ENCODE measurements at regions not wholly inside any gene's neighbourhood (a gene's known extent, or its start where the extent isn't known, plus 50 kb on each side); places are given as distances from the start of the nearest gene placed in this dataset.

- TF ChIP-seq ESRRG (CRISPR knock-in tag; IDR thresholded peaks at IDR 0.05) (no peak), ZFP30 (CRISPR knock-in tag; IDR thresholded peaks at IDR 0.05) (no peak), ZNF70 (CRISPR knock-in tag; IDR thresholded peaks at IDR 0.05) (no peak), ZNF565 (CRISPR knock-in tag; conservative IDR thresholded peaks at IDR 0.05; ENCODE audit: low read depth) (no peak), RARB (CRISPR knock-in tag; IDR thresholded peaks at IDR 0.05) (no peak), ISL1 (CRISPR knock-in tag; IDR thresholded peaks at IDR 0.05) (no peak), ARNTL (CRISPR knock-in tag; IDR thresholded peaks at IDR 0.05; ENCODE audit: borderline replicate concordance, low read depth) (no peak), TCF4 (CRISPR knock-in tag; IDR thresholded peaks at IDR 0.05; ENCODE audit: borderline replicate concordance) (no peak), ZNF8 (CRISPR knock-in tag; IDR thresholded peaks at IDR 0.05) (no peak), PPARA (CRISPR knock-in tag; IDR thresholded peaks at IDR 0.05; ENCODE audit: borderline replicate concordance) (no peak), TOX (CRISPR knock-in tag; IDR thresholded peaks at IDR 0.05; ENCODE audit: borderline replicate concordance) (no peak), CSDC2 (CRISPR knock-in tag; IDR thresholded peaks at IDR 0.05) (no peak), OSR1 (CRISPR knock-in tag; IDR thresholded peaks at IDR 0.05) (no peak), ZC3H10 (CRISPR knock-in tag; IDR thresholded peaks at IDR 0.05) (no peak), ZFP3 (CRISPR knock-in tag; IDR thresholded peaks at IDR 0.05) (no peak), BACH2 (CRISPR knock-in tag; IDR thresholded peaks at IDR 0.05; ENCODE audit: borderline replicate concordance) (no peak), TSHZ2 (CRISPR knock-in tag; IDR thresholded peaks at IDR 0.05) (no peak)
- TF ChIP-seq, protein P1, sequence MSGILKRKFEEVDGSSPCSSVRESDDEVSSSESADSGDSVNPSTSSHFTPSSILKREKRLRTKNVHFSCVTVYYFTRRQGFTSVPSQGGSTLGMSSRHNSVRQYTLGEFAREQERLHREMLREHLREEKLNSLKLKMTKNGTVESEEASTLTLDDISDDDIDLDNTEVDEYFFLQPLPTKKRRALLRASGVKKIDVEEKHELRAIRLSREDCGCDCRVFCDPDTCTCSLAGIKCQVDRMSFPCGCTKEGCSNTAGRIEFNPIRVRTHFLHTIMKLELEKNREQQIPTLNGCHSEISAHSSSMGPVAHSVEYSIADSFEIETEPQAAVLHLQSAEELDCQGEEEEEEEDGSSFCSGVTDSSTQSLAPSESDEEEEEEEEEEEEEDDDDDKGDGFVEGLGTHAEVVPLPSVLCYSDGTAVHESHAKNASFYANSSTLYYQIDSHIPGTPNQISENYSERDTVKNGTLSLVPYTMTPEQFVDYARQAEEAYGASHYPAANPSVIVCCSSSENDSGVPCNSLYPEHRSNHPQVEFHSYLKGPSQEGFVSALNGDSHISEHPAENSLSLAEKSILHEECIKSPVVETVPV (CRISPR knock-in tag; IDR thresholded peaks at IDR 0.05): no peak
- TF ChIP-seq, protein P2, sequence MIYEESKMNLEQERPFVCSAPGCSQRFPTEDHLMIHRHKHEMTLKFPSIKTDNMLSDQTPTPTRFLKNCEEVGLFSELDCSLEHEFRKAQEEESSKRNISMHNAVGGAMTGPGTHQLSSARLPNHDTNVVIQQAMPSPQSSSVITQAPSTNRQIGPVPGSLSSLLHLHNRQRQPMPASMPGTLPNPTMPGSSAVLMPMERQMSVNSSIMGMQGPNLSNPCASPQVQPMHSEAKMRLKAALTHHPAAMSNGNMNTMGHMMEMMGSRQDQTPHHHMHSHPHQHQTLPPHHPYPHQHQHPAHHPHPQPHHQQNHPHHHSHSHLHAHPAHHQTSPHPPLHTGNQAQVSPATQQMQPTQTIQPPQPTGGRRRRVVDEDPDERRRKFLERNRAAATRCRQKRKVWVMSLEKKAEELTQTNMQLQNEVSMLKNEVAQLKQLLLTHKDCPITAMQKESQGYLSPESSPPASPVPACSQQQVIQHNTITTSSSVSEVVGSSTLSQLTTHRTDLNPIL (CRISPR knock-in tag; IDR thresholded peaks at IDR 0.05; ENCODE audit: low read depth): no peak
- TF ChIP-seq, protein P3, sequence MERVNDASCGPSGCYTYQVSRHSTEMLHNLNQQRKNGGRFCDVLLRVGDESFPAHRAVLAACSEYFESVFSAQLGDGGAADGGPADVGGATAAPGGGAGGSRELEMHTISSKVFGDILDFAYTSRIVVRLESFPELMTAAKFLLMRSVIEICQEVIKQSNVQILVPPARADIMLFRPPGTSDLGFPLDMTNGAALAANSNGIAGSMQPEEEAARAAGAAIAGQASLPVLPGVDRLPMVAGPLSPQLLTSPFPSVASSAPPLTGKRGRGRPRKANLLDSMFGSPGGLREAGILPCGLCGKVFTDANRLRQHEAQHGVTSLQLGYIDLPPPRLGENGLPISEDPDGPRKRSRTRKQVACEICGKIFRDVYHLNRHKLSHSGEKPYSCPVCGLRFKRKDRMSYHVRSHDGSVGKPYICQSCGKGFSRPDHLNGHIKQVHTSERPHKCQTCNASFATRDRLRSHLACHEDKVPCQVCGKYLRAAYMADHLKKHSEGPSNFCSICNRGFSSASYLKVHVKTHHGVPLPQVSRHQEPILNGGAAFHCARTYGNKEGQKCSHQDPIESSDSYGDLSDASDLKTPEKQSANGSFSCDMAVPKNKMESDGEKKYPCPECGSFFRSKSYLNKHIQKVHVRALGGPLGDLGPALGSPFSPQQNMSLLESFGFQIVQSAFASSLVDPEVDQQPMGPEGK (CRISPR knock-in tag; IDR thresholded peaks at IDR 0.05; ENCODE audit: borderline replicate concordance): no peak
- peak; percentile 75 for ATAC-seq
These were observed 335.3 kb downstream of the SOX9 start for GRCh38 chr17:72456075-72456474.

- ATAC-seq: no peak
- TF ChIP-seq ZFP30 (CRISPR knock-in tag; IDR thresholded peaks at IDR 0.05): no peak
- no peak for TF ChIP-seq GLIS3 (CRISPR knock-in tag; IDR thresholded peaks at IDR 0.05)
- no peak for TF ChIP-seq ISL1 (CRISPR knock-in tag; IDR thresholded peaks at IDR 0.05)
- TF ChIP-seq, protein P2 (CRISPR knock-in tag; IDR thresholded peaks at IDR 0.05; ENCODE audit: low read depth): no peak
- TF ChIP-seq, protein P1 (CRISPR knock-in tag; IDR thresholded peaks at IDR 0.05): no peak
- TF ChIP-seq, protein P4, sequence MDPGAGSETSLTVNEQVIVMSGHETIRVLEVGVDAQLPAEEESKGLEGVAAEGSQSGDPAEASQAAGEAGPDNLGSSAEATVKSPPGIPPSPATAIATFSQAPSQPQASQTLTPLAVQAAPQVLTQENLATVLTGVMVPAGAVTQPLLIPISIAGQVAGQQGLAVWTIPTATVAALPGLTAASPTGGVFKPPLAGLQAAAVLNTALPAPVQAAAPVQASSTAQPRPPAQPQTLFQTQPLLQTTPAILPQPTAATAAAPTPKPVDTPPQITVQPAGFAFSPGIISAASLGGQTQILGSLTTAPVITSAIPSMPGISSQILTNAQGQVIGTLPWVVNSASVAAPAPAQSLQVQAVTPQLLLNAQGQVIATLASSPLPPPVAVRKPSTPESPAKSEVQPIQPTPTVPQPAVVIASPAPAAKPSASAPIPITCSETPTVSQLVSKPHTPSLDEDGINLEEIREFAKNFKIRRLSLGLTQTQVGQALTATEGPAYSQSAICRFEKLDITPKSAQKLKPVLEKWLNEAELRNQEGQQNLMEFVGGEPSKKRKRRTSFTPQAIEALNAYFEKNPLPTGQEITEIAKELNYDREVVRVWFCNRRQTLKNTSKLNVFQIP (CRISPR knock-in tag; IDR thresholded peaks at IDR 0.05; ENCODE audit: borderline replicate concordance, low read depth): no peak
- no peak for TF ChIP-seq TCF4 (CRISPR knock-in tag; IDR thresholded peaks at IDR 0.05; ENCODE audit: borderline replicate concordance)
- TF ChIP-seq TSHZ2 (CRISPR knock-in tag; IDR thresholded peaks at IDR 0.05): no peak
- no peak for TF ChIP-seq CSDC2 (CRISPR knock-in tag; IDR thresholded peaks at IDR 0.05)
- TF ChIP-seq ZNF8 (CRISPR knock-in tag; IDR thresholded peaks at IDR 0.05): no peak
- TF ChIP-seq TOX (CRISPR knock-in tag; IDR thresholded peaks at IDR 0.05; ENCODE audit: borderline replicate concordance): no peak
- no peak for TF ChIP-seq ZNF565 (CRISPR knock-in tag; conservative IDR thresholded peaks at IDR 0.05; ENCODE audit: low read depth)
- no peak for TF ChIP-seq OSR1 (CRISPR knock-in tag; IDR thresholded peaks at IDR 0.05)
- no peak for TF ChIP-seq SNAI2 (CRISPR knock-in tag; IDR thresholded peaks at IDR 0.05)
- TF ChIP-seq PPARA (CRISPR knock-in tag; IDR thresholded peaks at IDR 0.05; ENCODE audit: borderline replicate concordance): no peak
These were observed 336.9 kb downstream of the SOX9 start for GRCh38 chr17:72457712-72458111.
